ENCODE measurements at regions not wholly inside any gene's neighbourhood (a gene's known extent, or its start where the extent isn't known, plus 50 kb on each side); places are given as distances from the start of the nearest gene placed in this dataset.
A peak's percentile ranks its signal among the peaks of the same experiment; 100 is the strongest.

GRCh38 chr1:178581351-178582303 is 68.7 kb downstream of the TEX35 start:
- Mint-ChIP-seq H3K9me3 (no peaks in the 10 kb centered on the region), H3K4me1 (peaks cover 52% of the 10 kb centered on the region), H3K27me3 (ENCODE audit: insufficient read depth, low read depth, poor library complexity) (peaks cover 8% of the 10 kb centered on the region), H3K4me3 (peak overlapping the region; percentile 29; the same call in 1 of the 3 replicates), H3K36me3 (ENCODE audit: low read depth) (no peaks in the 10 kb centered on the region), H3K27ac (peak overlapping the region; percentile 34)
- H3K79me2 ChIP-seq (replicated peaks; ENCODE audit: insufficient read depth) = no peaks in the 10 kb centered on the region
- ATAC-seq (peak; percentile 93), DNase-seq (ENCODE audit: low spot score) (peak; percentile 88)
- H3F3A ChIP-seq (replicated peaks; ENCODE audit: low read depth) = no peaks in the 10 kb centered on the region
- no peaks in the 10 kb centered on the region for H4K20me1 ChIP-seq (replicated peaks; ENCODE audit: insufficient read depth)
- no peaks in the 10 kb centered on the region for H3K27me3 ChIP-seq (ENCODE audit: insufficient read depth)
- TF ChIP-seq ZNF462 (CRISPR knock-in tag; IDR thresholded peaks at IDR 0.05) (0 out of 2 replicates have a peak, but pooled peaks have one; percentile 24), JUNB (IDR thresholded peaks at IDR 0.05; ENCODE audit: unreplicated experiment) (no peak), CTCF (conservative IDR thresholded peaks at IDR 0.05; ENCODE audit: low read depth in 2 of 2) (peak in 1 of 2 experiments; percentile 17; a peak in 1 of 4 replicates)
- H2AFZ ChIP-seq = no peak overlapping the region; the same call in 1 of the 2 replicates
- no peaks in the 10 kb centered on the region for H3K36me3 ChIP-seq (ENCODE audit: insufficient read depth)
- no peak overlapping the region for H3K4me3 ChIP-seq
- peak overlapping the region; percentile 35; the same call in 1 of the 2 replicates for H3K27ac ChIP-seq (ENCODE audit: low read depth)
- no peaks in the 10 kb centered on the region for H3K9me2 ChIP-seq (ENCODE audit: insufficient read depth)
- H3K4me2 ChIP-seq = peak overlapping the region; percentile 63
- H3K4me1 ChIP-seq (ENCODE audit: insufficient read depth) = peaks cover 34% of the 10 kb centered on the region
